Parathyroid adenoma (tissue), 2 donors: ENCODE measurements at regions not wholly inside any gene's neighbourhood (a gene's known extent, or its start where the extent isn't known, plus 50 kb on each side); places are given as distances from the start of the nearest gene placed in this dataset.

ENCODE experiments used
- H2AFZ ChIP-seq: fragments of 300-600 bp; sonication (generic); one replicate; pipeline ENCODE4 v1.7.0; 2017; ENCODE audit warnings: antibody characterized with exemption, mild to moderate bottlenecking
- H3K27ac ChIP-seq: fragments of 300-600 bp; sonication (generic); one replicate; pipeline ENCODE4 v1.7.0; 2017
- H3K27me3 ChIP-seq: fragments of 300-600 bp; sonication (generic); one replicate; pipeline ENCODE4 v1.7.0; 2017; ENCODE audit warnings: low read length; ENCODE audit not compliant: control insufficient read depth, insufficient read depth
- H3K36me3 ChIP-seq: fragments of 300-600 bp; sonication (generic); one replicate; pipeline ENCODE4 v1.7.0; 2017; ENCODE audit warnings: low read length; ENCODE audit not compliant: control insufficient read depth, insufficient read depth
- H3K4me1 ChIP-seq: fragments of 300-600 bp; sonication (generic); one replicate; pipeline ENCODE4 v1.7.0; 2017; ENCODE audit warnings: control low read depth
- H3K4me2 ChIP-seq: fragments of 300-600 bp; sonication (generic); one replicate; pipeline ENCODE4 v1.7.0; 2017; ENCODE audit warnings: low read length
- H3K4me3 ChIP-seq: fragments of 300-600 bp; sonication (generic); one replicate; pipeline ENCODE4 v1.7.0; 2017; ENCODE audit warnings: low read depth, low read length
- H3K79me2 ChIP-seq: fragments of 300-600 bp; sonication (generic); one replicate; pipeline ENCODE4 v1.7.0; 2017; ENCODE audit warnings: control low read depth
- H3K9ac ChIP-seq: fragments of 300-600 bp; sonication (generic); one replicate; pipeline ENCODE4 v1.7.0; 2017; ENCODE audit warnings: mild to moderate bottlenecking
- H3K9me3 ChIP-seq: fragments of 300-600 bp; sonication (generic); one replicate; pipeline ENCODE4 v1.7.0; 2017; ENCODE audit warnings: low read length; ENCODE audit not compliant: control insufficient read depth
- CTCF ChIP-seq: fragments of 300-600 bp; sonication (generic); IDR thresholded peaks from one replicate; pipeline ENCODE4 v1.7.0; 2017; ENCODE audit warnings: antibody characterized with exemption, mild to moderate bottlenecking
- donor health status: primary hyperparathyroidism.

- H3K4me2 ChIP-seq = no peak overlapping the region
- H3K79me2 ChIP-seq = no peaks in the 10 kb centered on the region
- no peaks in the 10 kb centered on the region for H3K9me3 ChIP-seq
- H3K27me3 ChIP-seq = no peaks in the 10 kb centered on the region
- H3K9ac ChIP-seq = no peak overlapping the region
- no peaks in the 10 kb centered on the region for H3K36me3 ChIP-seq
- H3K4me3 ChIP-seq = no peak overlapping the region
- H3K27ac ChIP-seq = no peak overlapping the region
- no peak for TF ChIP-seq CTCF
- H3K4me1 ChIP-seq = no peaks in the 10 kb centered on the region
- no peak overlapping the region for H2AFZ ChIP-seq
These were observed 479.5 kb downstream of the PLPP3 start for GRCh38 chr1:56099766-56100265.

GRCh38 chr1:56098946-56099345, 480.4 kb downstream of the PLPP3 start:
- no peaks in the 10 kb centered on the region for H3K79me2 ChIP-seq
- H3K4me2 ChIP-seq = no peak overlapping the region
- no peaks in the 10 kb centered on the region for H3K4me1 ChIP-seq
- H3K27me3 ChIP-seq = no peaks in the 10 kb centered on the region
- no peak for TF ChIP-seq CTCF
- H3K4me3 ChIP-seq = no peak overlapping the region
- no peaks in the 10 kb centered on the region for H3K36me3 ChIP-seq
- H3K27ac ChIP-seq = no peak overlapping the region
- no peak overlapping the region for H3K9ac ChIP-seq
- no peaks in the 10 kb centered on the region for H3K9me3 ChIP-seq
- H2AFZ ChIP-seq = no peak overlapping the region

GRCh38 chr1:56097713-56098112, 481.6 kb downstream of the PLPP3 start:
- Histone ChIP-seq H3K9ac (no peak overlapping the region), H3K36me3 (no peaks in the 10 kb centered on the region), H2AFZ (no peak overlapping the region), H3K27ac (no peak overlapping the region), H3K4me3 (no peak overlapping the region), H3K79me2 (no peaks in the 10 kb centered on the region), H3K27me3 (no peaks in the 10 kb centered on the region), H3K4me2 (no peak overlapping the region), H3K4me1 (no peaks in the 10 kb centered on the region), H3K9me3 (no peaks in the 10 kb centered on the region)
- no peak for TF ChIP-seq CTCF

- no peaks in the 10 kb centered on the region for H3K36me3 ChIP-seq
- no peaks in the 10 kb centered on the region for H3K9me3 ChIP-seq
- H3K27ac ChIP-seq = no peak overlapping the region
- H3K27me3 ChIP-seq = no peaks in the 10 kb centered on the region
- no peak overlapping the region for H3K4me3 ChIP-seq
- H3K9ac ChIP-seq = no peak overlapping the region
- TF ChIP-seq CTCF = no peak
- no peak overlapping the region for H3K4me2 ChIP-seq
- no peak overlapping the region for H2AFZ ChIP-seq
- no peaks in the 10 kb centered on the region for H3K79me2 ChIP-seq
- H3K4me1 ChIP-seq = no peaks in the 10 kb centered on the region
These were observed 483.4 kb downstream of the PLPP3 start for GRCh38 chr1:56095696-56096665.
